HG03025 (cell line): ENCODE measurements at regions not wholly inside any gene's neighbourhood (a gene's known extent, or its start where the extent isn't known, plus 50 kb on each side); places are given as distances from the start of the nearest gene placed in this dataset.

Source experiments
- ATAC-seq: cut with Tn5 transposase; IDR thresholded peaks from one replicate; pipeline ENCODE4 v1.9.1; 2021; ENCODE audit warnings: mild to moderate bottlenecking, moderate library complexity; ENCODE audit not compliant: unreplicated experiment, low FRiP score

DNA sequence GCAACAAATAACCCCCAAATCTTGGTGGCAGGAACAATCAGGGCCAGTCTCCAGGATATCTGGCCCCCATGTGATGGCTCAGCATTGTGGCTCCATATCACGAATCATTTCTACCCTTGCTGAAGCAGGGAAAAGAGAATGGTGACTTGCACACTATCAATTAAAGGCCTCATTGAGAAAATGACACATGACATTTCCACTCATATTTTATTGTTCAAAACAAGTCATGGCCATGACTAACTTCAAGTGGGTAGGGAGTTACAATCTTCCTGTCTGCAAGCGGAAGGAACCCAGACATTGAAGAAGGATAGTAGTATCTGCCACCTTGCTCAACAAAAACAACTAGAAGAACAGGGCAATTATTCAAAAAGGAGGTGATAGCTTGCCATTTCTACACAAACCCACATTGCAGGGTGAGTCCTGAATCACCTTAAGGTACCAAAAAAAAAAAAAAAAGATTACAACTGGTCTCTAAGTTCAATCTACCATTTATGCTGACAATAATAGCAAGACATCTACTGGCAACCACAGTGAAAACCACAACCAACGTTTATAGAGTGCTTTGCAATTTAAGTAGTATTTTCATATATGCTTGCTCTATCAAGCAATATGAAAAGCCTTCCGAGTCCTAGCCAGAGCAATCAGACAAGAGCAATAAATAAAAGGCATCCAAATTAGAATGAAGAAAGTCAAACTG lies 186.7 kb upstream of the DAPK1 start:
- no peak for ATAC-seq

GRCh38 chr9:87319656-87320055 lies 178.0 kb upstream of the DAPK1 start:
- no peak for ATAC-seq

GRCh38 chr9:87320146-87320884 lies 177.4 kb upstream of the DAPK1 start:
- ATAC-seq: no peak

DNA sequence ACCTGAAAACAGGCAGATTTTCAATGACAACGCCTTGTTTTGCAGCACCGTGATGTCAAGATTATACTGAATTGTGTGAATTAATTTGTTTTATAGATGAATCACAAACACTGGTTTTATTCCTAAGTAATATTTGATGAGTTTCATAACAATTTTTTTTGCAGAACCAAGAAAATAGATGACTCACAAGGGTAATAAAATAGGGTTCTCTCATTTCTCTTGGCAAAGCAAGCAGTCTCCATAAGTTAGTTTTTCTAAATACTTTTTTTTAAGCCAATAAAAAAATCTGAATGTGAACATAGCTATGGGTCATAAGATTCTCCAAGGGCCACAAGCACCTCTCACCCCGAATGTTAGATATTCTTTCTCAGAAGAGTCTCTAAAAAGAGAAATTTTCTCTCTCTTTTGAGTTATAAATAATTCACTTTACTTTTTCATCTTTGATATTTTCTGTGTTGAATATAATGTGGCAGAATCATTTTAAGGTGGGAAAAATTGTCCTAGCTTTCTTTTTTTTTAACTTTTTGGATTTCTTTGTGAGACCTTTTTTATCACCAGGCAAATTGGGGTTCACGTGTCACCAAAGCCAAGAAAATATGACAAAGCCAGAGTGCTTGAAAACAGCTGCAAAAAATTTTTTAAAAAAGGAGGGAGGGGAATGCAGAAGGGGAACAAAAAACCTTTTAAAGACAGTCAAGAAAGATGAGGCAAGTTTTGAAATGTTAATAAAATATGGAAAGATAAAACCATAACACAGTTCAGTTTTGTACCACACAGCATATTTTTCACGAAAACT lies 174.6 kb upstream of the DAPK1 start:
- no peak for ATAC-seq

DNA sequence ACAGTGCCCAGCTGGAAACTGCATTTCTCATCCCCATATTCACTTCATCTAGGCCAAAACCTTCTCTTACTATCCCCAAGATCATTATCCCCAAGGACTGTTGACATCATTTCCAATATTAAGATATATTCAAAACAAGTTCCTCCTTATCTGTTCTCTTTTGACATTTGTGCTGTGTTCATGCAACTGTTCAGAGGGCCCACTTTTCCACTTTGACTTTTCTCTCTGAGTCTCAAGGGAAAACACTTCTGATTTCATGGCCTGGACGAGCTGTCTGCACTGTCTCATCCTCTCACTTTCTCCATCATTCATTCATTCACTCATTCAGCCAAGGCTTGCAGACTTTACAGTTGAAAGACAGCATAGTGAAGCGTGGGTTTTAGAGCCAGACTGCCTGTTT lies 173.7 kb upstream of the DAPK1 start:
- ATAC-seq: no peak

DNA sequence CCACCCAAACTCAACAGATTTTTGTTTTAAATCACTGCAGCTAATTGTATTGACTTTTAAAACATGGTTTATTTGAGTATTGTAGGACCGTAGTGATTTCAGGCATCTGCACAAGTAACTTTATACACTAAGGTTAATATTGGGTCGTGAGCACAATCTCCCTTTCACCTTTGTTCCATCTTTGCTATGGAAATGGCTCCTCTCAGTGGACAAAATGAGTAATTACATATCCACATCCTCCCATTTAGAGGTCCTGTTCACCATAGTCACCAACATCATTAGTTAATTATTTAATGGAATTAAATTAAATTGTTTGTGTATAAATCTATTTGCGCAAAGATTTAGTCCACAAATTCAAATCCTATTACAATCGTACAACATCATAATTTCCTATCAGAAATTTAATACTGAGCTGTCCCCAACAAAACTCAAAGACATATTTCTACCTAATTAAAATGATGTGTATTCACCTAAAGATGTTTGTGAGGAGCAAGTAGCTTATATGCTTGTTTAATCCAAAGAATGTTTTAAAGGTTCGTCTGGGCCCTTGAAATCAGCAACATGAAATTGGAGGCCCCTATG lies 173.0 kb upstream of the DAPK1 start:
- ATAC-seq: no peak

GRCh38 chr9:87327575-87328125 lies 170.0 kb upstream of the DAPK1 start:
- ATAC-seq: no peak

- no peak for ATAC-seq
These were observed 163.9 kb upstream of the DAPK1 start for GRCh38 chr9:87333802-87334201.

- ATAC-seq: no peak
These were observed 163.3 kb upstream of the DAPK1 start for GRCh38 chr9:87334366-87334765.

DNA sequence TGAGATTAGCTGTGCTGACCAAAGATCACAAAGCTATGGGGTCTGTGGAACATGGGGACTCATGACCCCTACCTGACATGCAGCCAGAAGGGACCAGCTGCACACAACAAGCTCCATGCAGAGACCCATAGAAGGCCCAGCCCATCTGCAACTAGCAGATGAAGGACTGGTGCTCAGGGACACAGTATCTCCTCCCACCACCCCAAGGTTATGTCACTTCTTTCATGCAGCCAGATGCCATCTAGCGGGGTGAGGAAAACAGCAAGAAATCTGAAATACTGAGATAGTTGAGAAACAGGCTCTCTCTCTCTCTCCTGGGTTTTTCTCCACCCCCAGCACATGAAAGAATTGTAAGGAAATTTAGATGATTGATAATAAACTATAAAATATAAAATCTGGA lies 161.3 kb upstream of the DAPK1 start:
- no peak for ATAC-seq

GRCh38 chr9:87336914-87337333 lies 160.7 kb upstream of the DAPK1 start:
- ATAC-seq: no peak

GRCh38 chr9:87337335-87338087 lies 160.2 kb upstream of the DAPK1 start:
- ATAC-seq: no peak

DNA sequence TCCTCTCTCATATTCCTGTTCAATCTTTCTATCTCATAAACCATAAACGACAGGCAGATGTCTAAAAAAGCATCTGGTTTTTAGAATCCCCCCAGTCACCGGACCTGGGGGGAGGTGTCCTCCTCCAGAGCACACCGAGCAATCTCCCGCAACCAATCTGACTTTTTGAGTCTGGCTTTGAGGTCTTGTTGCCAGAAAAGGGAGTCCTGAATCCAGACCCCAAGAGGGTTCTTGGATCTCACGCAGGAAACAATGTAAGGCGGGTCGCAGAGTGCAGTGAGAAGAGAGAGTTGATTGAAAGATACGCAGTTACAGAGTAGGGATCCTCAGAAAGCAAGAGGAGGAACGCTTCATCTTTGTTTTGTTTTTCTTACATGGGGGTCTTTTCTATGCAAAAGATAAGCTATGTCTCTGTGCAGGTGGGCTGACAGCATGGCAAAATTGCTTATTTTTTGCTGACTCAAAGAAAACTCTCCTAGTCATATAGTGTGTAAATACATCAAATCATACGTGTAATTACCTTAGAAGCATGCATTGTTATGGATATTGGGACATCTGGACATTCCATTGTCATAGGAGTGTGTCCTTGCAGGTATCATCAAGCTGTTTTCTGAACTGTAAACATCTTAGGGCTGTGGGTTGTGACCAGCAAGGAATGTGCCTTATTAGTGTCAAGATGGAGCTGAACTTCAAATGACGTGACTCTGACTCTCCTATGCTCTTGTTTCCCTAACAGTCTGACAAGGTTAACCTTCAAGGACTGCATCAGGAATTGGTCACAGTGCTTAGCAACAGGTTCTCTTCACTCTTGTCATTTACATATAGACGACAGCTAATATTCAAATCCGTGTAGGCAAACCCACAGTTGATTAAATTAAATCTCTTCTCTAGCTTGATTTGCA lies 159.3 kb upstream of the DAPK1 start:
- ATAC-seq: no peak

- no peak for ATAC-seq
These were observed 157.3 kb upstream of the DAPK1 start for GRCh38 chr9:87340391-87340790.

DNA sequence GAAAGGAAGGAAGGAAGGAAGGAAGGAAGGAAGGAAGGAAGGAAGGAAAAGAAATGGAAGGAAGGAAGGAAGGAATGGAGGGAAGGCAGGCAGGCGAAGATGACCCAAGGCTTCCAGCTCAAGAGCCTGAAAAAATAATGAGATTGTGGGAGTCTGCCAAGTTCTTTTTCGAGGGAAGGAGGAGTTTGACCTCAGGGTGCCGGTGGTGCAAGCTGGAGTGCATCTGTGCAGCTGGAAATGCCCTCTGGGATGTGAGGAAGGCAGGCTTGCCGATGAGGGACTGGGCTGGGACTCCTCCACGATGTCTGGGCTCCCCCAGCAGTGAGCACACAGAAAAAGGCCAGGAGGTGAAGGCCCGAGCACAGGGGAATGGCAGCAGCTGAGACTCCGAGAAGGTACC lies 154.9 kb upstream of the DAPK1 start:
- ATAC-seq: no peak

DNA sequence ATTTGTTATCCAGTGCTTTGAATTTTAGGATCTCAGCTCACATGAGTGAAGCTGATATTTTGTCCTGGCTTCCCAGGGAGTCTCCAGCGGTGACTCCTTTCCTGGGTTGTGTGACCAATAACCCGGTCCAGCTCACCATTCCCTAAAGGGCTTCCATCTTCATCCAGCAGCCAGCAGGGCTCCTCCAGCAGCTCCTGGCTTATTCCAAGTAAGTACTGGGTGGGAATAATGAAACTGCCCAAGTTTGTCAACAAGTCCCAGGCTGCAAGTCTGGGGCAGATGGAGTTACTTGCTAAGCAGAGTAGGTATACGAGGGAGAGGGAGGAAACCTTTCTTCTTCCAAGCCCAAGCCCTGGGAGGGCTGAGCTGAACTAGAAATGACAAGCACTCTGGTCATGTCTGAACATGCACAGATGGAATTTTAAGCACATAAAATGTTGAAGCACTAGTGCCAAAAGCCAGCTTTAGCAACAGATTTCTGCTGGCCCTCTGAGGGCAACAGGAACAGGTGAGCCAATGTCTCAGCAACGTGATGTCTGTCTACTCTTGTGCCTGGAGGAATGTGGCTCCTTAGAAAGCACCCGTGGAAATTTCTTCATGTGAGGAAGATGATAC lies 153.7 kb upstream of the DAPK1 start:
- no peak for ATAC-seq

DNA sequence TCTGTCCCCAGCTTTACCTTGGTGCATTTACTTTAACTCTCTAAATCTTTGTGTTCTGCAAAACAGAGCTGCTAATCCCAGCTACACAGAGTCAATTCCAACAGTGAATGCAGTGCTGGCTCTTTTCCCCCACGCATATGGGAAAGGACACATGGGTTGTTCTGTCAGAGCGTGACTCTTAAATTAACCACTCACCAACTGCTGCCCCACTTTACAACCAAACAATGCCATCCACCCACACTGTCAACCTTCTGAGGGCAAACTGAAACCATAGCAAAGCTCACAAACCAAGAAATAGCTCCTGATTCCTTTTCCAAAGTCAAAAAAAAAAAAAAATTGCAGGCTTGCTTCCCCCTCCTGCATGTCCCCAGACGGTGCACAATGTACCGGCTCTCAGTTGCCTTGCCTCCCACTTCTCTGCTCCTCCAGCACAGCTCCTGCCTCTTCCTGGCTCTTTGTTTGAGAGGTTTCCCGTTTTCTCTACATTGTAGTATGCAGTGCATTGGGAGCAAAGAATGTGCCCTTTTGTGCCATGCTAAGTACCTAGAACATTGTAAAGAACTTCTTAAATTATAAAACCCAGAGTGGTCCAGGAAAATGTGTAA lies 151.5 kb upstream of the DAPK1 start:
- no peak for ATAC-seq

DNA sequence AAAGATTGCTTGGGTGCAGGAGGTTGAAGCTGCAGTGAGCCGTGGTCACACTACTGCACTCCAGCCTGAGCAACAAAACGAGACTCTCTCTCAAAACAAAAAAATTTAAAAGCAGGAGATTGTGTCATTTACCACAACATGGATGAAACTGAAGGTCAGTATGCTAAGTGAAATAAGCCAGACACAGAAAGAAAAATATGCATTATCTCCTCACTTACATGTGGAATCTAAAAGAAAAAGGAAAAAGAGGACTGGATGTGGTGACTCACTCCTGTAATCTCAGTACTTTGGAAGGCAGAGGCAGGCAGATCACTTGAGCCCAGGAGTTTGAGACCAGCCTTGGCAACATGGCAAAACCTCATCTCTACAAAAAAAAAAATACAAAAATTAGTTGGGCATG lies 146.8 kb upstream of the DAPK1 start:
- ATAC-seq: no peak
